ENCODE measurements at regions not wholly inside any gene's neighbourhood (a gene's known extent, or its start where the extent isn't known, plus 50 kb on each side); places are given as distances from the start of the nearest gene placed in this dataset.
"Not testable (repeated sequence)": the region's sequence is repeated elsewhere in the genome, so short reads cannot be mapped to it uniquely, and the experiment has no call there.

- DNase-seq: no peak
Measured at GRCh38 chr20:55052459-55052858, 577.1 kb downstream of the DOK5 start.

GRCh38 chr20:55038684-55039083 lies 563.3 kb downstream of the DOK5 start:
- no peak for DNase-seq

- DNase-seq: no peak
Measured at GRCh38 chr20:55031971-55032370, 556.6 kb downstream of the DOK5 start.

- DNase-seq: no peak
Measured at GRCh38 chr20:55014766-55015165, 539.4 kb downstream of the DOK5 start.

GRCh38 chr20:55010761-55011160 lies 535.4 kb downstream of the DOK5 start:
- no peak for DNase-seq

- no peak for DNase-seq
Measured at GRCh38 chr20:55009066-55009465, 533.7 kb downstream of the DOK5 start.

GRCh38 chr20:55004044-55004443 lies 528.7 kb downstream of the DOK5 start:
- no peak for DNase-seq

GRCh38 chr20:54995553-54995952 lies 520.2 kb downstream of the DOK5 start:
- no peak for DNase-seq

- DNase-seq: no peak
Measured at GRCh38 chr20:54995011-54995410, 519.6 kb downstream of the DOK5 start.

GRCh38 chr20:54985091-54985490 lies 509.7 kb downstream of the DOK5 start:
- DNase-seq: no peak

GRCh38 chr20:54984104-54984448 lies 508.7 kb downstream of the DOK5 start:
- no peak for DNase-seq

- DNase-seq: not testable (repeated sequence)
Measured at GRCh38 chr20:54983394-54984103, 508.2 kb downstream of the DOK5 start.

GRCh38 chr20:54981175-54981574 lies 505.8 kb downstream of the DOK5 start:
- no peak for DNase-seq

GRCh38 chr20:54980103-54980960 lies 504.9 kb downstream of the DOK5 start:
- peak; percentile 12 for DNase-seq

- no peak for DNase-seq
Measured at GRCh38 chr20:54950304-54950703, 474.9 kb downstream of the DOK5 start.

GRCh38 chr20:54941666-54942065 lies 466.3 kb downstream of the DOK5 start:
- DNase-seq: no peak

GRCh38 chr20:54940522-54940921 lies 465.1 kb downstream of the DOK5 start:
- DNase-seq: no peak

GRCh38 chr20:54938707-54939106 lies 463.3 kb downstream of the DOK5 start:
- no peak for DNase-seq

GRCh38 chr20:54933212-54933904 lies 458.0 kb downstream of the DOK5 start:
- no peak for DNase-seq

GRCh38 chr20:54929191-54929590 lies 453.8 kb downstream of the DOK5 start:
- DNase-seq: no peak

GRCh38 chr20:54928564-54928963 lies 453.2 kb downstream of the DOK5 start:
- no peak for DNase-seq

- DNase-seq: no peak
Measured at GRCh38 chr20:54922636-54923035, 447.2 kb downstream of the DOK5 start.

GRCh38 chr20:54922096-54922495 lies 446.7 kb downstream of the DOK5 start:
- DNase-seq: no peak

GRCh38 chr20:54920491-54920890 lies 445.1 kb downstream of the DOK5 start:
- DNase-seq: no peak
